AG09319 (cell line): ENCODE measurements at regions not wholly inside any gene's neighbourhood (a gene's known extent, or its start where the extent isn't known, plus 50 kb on each side); places are given as distances from the start of the nearest gene placed in this dataset.
"Not testable (repeated sequence)": the region's sequence is repeated elsewhere in the genome, so short reads cannot be mapped to it uniquely, and the experiment has no call there.

Experiments used
- DNase-seq: peaks from one replicate; pipeline ENCODE4 v3.0.0-alpha.2; 2010; ENCODE audit warnings: low read depth; ENCODE audit errors: extremely low read depth
- CTCF ChIP-seq: IDR thresholded peaks from 2 replicates; pipeline ENCODE4 v1.5.1; 2011; ENCODE audit warnings: low read depth, mild to moderate bottlenecking, inconsistent platforms, low read length, moderate library complexity

DNA sequence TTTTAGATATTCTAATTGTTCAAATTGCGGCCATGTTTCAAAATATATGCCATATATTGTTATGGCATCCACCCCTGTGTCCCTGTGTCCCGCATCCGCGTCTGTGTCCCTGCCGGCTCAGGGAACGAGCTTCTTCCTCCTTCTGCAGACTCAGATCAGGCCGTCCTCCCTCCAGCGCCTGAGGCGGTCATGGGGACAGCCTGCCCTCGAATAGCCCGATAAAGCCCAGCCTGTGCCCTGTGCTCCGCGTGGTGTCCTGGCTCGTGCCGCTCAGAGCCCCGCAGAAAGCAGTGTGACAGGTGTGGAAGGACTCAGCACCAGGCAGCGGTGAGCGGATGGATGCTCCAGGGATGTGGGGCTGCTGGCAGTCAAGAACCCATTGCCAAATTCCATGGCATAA is 663.4 kb upstream of the DEFB115 start:
- no peak for TF ChIP-seq CTCF
- DNase-seq = no peak

DNA sequence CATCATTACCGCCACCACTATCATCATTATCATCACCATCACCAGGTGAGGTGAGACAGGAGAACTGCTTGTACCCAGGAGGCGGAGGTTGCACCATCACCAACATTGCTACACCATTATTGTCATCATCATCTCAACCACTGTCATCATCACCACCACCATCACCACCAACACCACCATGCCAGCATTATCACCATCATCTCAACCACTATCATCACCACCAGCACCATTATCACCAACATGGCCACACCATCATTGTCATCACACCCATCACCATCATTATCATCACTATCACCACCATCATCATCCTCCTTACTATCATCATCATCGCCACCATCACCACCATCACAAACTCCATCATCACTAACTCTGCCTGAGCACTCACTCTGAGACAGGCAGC is 661.8 kb upstream of the DEFB115 start:
- DNase-seq = no peak

GRCh38 chr20:30597429-30597828 is 660.0 kb upstream of the DEFB115 start:
- DNase-seq = not testable (repeated sequence)

More for the DNA sequence above, 661.8 kb upstream of the DEFB115 start:
- no peak for TF ChIP-seq CTCF

- no peak for DNase-seq
- no peak for TF ChIP-seq CTCF
Measured at GRCh38 chr20:30598460-30599230, 658.8 kb upstream of the DEFB115 start.

- no peak for DNase-seq
- no peak for TF ChIP-seq CTCF
Measured at GRCh38 chr20:30599990-30600389, 657.5 kb upstream of the DEFB115 start.

GRCh38 chr20:30601974-30602373 is 655.5 kb upstream of the DEFB115 start:
- no peak for TF ChIP-seq CTCF
- no peak for DNase-seq

DNA sequence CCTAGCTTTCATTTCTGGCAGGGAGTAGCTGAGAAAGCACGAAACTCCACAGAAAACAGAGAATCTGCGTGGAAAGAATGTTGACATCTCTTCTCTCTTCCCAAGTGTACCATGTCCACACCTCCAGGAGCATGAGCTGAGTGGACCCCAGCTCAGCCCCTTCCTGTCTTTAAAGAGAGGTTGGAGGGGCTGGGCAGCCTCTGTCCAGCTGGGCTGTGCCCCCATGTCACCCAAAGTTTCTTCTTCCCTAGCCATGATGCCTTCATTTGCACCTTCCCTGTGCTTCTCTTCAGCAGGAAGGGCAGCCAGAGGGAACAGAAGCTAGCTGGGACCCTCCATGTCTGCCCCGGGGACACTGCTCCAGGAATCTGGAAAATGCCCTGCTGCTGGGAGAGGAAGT is 655.0 kb upstream of the DEFB115 start:
- no peak for DNase-seq
- no peak for TF ChIP-seq CTCF

GRCh38 chr20:30606990-30607389 is 650.5 kb upstream of the DEFB115 start:
- TF ChIP-seq CTCF = no peak
- no peak for DNase-seq
